ENCODE measurements at regions not wholly inside any gene's neighbourhood (a gene's known extent, or its start where the extent isn't known, plus 50 kb on each side); places are given as distances from the start of the nearest gene placed in this dataset.

DNA sequence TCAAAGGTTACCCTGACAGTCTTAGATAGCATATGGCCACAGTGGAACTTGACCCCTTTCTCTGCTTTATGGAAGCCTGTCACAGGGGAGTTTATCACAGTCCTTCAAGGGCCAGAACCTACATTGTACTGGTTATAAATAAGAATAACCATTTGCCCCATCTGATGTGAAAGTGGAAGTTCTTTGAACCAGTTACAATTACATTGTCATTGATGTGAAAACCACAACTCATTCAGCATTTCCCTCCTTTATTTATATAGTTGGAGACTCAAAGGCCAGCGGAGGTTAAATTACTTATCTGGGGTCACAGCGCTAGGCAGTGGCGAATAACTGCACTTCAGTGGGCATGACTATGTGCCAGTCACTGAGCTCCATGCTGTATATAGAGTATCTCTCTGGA lies 60.5 kb upstream of the TBC1D5 start:
- H2BK20ac ChIP-seq (ENCODE audit: low read length), result no peak overlapping the region
- H4K91ac ChIP-seq (replicated peaks; ENCODE audit: insufficient read length, low read length), result no peak overlapping the region
- H3K9ac ChIP-seq (replicated peaks in 1 of 4; ENCODE audit: extremely low read depth in 1 of 4, low read depth in 3 of 4, low read length in 3 of 4), result no peak overlapping the region
- no peak overlapping the region for H3K4me2 ChIP-seq (ENCODE audit: insufficient read depth in 1 of 2, low read depth in 2 of 2, low read length in 2 of 2)
- H2AFZ ChIP-seq (ENCODE audit: low read length), result no peak overlapping the region
- ChIA-PET POLR2A (ENCODE audit: partially characterized antibody) (no interaction called here), CTCF (ENCODE audit: partially characterized antibody) (interaction anchor here (1.3 to 2.2 kb wide), 2 partner anchors 10 to 37 kb away, joined by 7 to 10 read pairs; no protein-coding TSS in a partner anchor)
- H3K14ac ChIP-seq (ENCODE audit: insufficient read length), result no peak overlapping the region
- H2BK15ac ChIP-seq (ENCODE audit: low read length), result no peak overlapping the region
- H3K23me2 ChIP-seq (ENCODE audit: low read depth, low read length), result no peaks in the 10 kb centered on the region
- H3K56ac ChIP-seq (replicated peaks; ENCODE audit: insufficient read length, low read depth, low read length), result no peak overlapping the region
- no peak overlapping the region for H4K8ac ChIP-seq (ENCODE audit: extremely low read depth, insufficient read depth, low read length)
- no peak for DNase-seq (ENCODE audit: low read depth in 1 of 2, low spot score in 2 of 2)
- H3K27me3 ChIP-seq (replicated peaks in 1 of 4; ENCODE audit: control insufficient read depth in 3 of 4, extremely low read depth in 1 of 4, insufficient read depth in 3 of 4, low read length in 3 of 4), result no peaks in the 10 kb centered on the region
- H3K4me1 ChIP-seq (replicated peaks in 1 of 4; ENCODE audit: control insufficient read depth in 3 of 4, insufficient read depth in 4 of 4, low read length in 3 of 4), result no peaks in the 10 kb centered on the region
- no peak overlapping the region for H2AK5ac ChIP-seq (ENCODE audit: low read depth, low read length)
- H4K20me1 ChIP-seq (replicated peaks in 1 of 2; ENCODE audit: control insufficient read depth in 1 of 2, insufficient read depth in 2 of 2, low read length in 2 of 2), result no peaks in the 10 kb centered on the region
- no peak overlapping the region for H3K18ac ChIP-seq (ENCODE audit: extremely low read depth, low read length)
- H3K36me3 ChIP-seq (ENCODE audit: control insufficient read depth in 2 of 4, insufficient read depth in 4 of 4, low read length in 3 of 4), result no peaks in the 10 kb centered on the region
- no peak overlapping the region for H2BK5ac ChIP-seq (ENCODE audit: low read depth, low read length)
- FAIRE-seq, result no peak
- no peaks in the 10 kb centered on the region for H3K79me1 ChIP-seq (ENCODE audit: low read depth, low read length)
- no peaks in the 10 kb centered on the region for H3K9me3 ChIP-seq (ENCODE audit: insufficient read depth in 2 of 2, low read depth in 1 of 2, low read length in 1 of 2)
- WGBS, 2 experiments (ENCODE audit: extremely low coverage in 1 of 2, insufficient coverage in 1 of 2, insufficient read length in 1 of 2, insufficient replicate concordance in 2 of 2, low coverage in 1 of 2, low lambda C conversion rate in 2 of 2, missing lambda C conversion rate in 1 of 2), result 100% methylated on average over 3 of the region's 3 CpGs; no CpG with 5 or more reads in 1 of the 2 experiments
- no peak overlapping the region for H2BK12ac ChIP-seq (ENCODE audit: low read depth, low read length)
- H3K27ac ChIP-seq (ENCODE audit: low read depth, low read length), result no peak overlapping the region
- no peak overlapping the region for H2BK120ac ChIP-seq (replicated peaks; ENCODE audit: low read depth, low read length)
- H3K79me2 ChIP-seq (ENCODE audit: control insufficient read depth in 1 of 2, insufficient read depth in 2 of 2, low read length in 2 of 2), result no peaks in the 10 kb centered on the region
- no peak overlapping the region for H3K4ac ChIP-seq (replicated peaks; ENCODE audit: insufficient read length, low read depth, low read length)
- TF ChIP-seq CHD2 (IDR thresholded peaks at IDR 0.05; ENCODE audit: low read length) (no peak), RAD21 (IDR thresholded peaks at IDR 0.05 in 1 of 2, conservative IDR thresholded peaks at IDR 0.05 in 1 of 2; ENCODE audit: low read depth in 2 of 2, low read length in 2 of 2) (peak; percentile 12 to 15; a peak in 1 of 4 replicates)
- H3K4me3 ChIP-seq (ENCODE audit: extremely low read depth in 1 of 4, insufficient read depth in 2 of 4, low read depth in 3 of 4, low read length in 4 of 4), result no peak overlapping the region
- H4K5ac ChIP-seq (ENCODE audit: insufficient read length, low read depth, low read length), result no peak overlapping the region
- no peak overlapping the region for H3K23ac ChIP-seq (ENCODE audit: insufficient read length)

All from H1 (cell line).